Cardiac muscle cell (in vitro differentiated cells and primary cell): ENCODE measurements at regions not wholly inside any gene's neighbourhood (a gene's known extent, or its start where the extent isn't known, plus 50 kb on each side); places are given as distances from the start of the nearest gene placed in this dataset.

Source experiments
- DNase-seq, 2 donors: peaks; one replicate each; pipeline versions ENCODE4 v3.0.0 to v3.0.0-alpha.2; 2010 to 2017; ENCODE audit warnings: low read depth in 1 of 2, low spot score in 1 of 2
- H3K27ac ChIP-seq: fragments of 200-600 bp; sonication (generic); 2 replicates; pipeline ENCODE4 v1.5.1; 2016
- H3K27me3 ChIP-seq: fragments of 200-600 bp; sonication (generic); 2 replicates; pipeline ENCODE4 v1.6.0; 2016; ENCODE audit warnings: control low read depth
- H3K36me3 ChIP-seq: fragments of 200-600 bp; sonication (generic); 2 replicates; pipeline ENCODE4 v1.5.1; 2016; ENCODE audit warnings: control low read depth
- H3K4me1 ChIP-seq: fragments of 200-600 bp; sonication (generic); 2 replicates; pipeline ENCODE4 v1.8.1; 2017; ENCODE audit warnings: low read depth, mild to moderate bottlenecking, mixed run types
- H3K4me3 ChIP-seq: fragments of 200-600 bp; sonication (generic); 2 replicates; pipeline ENCODE4 v1.5.1; 2016; ENCODE audit warnings: mild to moderate bottlenecking
- H3K9me3 ChIP-seq: fragments of 200-600 bp; sonication (generic); 2 replicates; pipeline ENCODE4 v1.5.1; 2017; ENCODE audit warnings: low read depth, mild to moderate bottlenecking, control low read depth
- TF ChIP-seq, protein P1 (sequence below): IDR thresholded peaks from 2 replicates; pipeline ENCODE4 v1.5.1; 2012; ENCODE audit warnings: low read depth, mild to moderate bottlenecking, low read length

GRCh38 chr12:24467226-24467625 lies 481.7 kb downstream of the BCAT1 start:
- TF ChIP-seq, protein P1, sequence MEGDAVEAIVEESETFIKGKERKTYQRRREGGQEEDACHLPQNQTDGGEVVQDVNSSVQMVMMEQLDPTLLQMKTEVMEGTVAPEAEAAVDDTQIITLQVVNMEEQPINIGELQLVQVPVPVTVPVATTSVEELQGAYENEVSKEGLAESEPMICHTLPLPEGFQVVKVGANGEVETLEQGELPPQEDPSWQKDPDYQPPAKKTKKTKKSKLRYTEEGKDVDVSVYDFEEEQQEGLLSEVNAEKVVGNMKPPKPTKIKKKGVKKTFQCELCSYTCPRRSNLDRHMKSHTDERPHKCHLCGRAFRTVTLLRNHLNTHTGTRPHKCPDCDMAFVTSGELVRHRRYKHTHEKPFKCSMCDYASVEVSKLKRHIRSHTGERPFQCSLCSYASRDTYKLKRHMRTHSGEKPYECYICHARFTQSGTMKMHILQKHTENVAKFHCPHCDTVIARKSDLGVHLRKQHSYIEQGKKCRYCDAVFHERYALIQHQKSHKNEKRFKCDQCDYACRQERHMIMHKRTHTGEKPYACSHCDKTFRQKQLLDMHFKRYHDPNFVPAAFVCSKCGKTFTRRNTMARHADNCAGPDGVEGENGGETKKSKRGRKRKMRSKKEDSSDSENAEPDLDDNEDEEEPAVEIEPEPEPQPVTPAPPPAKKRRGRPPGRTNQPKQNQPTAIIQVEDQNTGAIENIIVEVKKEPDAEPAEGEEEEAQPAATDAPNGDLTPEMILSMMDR, result no peak
- DNase-seq, result no peak
- H3K36me3 ChIP-seq, result no peaks in the 10 kb centered on the region

GRCh38 chr12:24463375-24463774 lies 485.5 kb downstream of the BCAT1 start:
- Histone ChIP-seq H3K4me3 (no peak overlapping the region), H3K4me1 (no peaks in the 10 kb centered on the region), H3K36me3 (no peaks in the 10 kb centered on the region), H3K9me3 (no peaks in the 10 kb centered on the region), H3K27ac (no peak overlapping the region), H3K27me3 (no peaks in the 10 kb centered on the region)
- TF ChIP-seq, protein P1, result no peak
- DNase-seq, result no peak

More at GRCh38 chr12:24467226-24467625, 481.7 kb downstream of the BCAT1 start:
- H3K9me3 ChIP-seq, result no peaks in the 10 kb centered on the region
- H3K27ac ChIP-seq, result no peak overlapping the region
- no peaks in the 10 kb centered on the region for H3K27me3 ChIP-seq
- H3K4me1 ChIP-seq, result no peaks in the 10 kb centered on the region
- no peak overlapping the region for H3K4me3 ChIP-seq

DNA sequence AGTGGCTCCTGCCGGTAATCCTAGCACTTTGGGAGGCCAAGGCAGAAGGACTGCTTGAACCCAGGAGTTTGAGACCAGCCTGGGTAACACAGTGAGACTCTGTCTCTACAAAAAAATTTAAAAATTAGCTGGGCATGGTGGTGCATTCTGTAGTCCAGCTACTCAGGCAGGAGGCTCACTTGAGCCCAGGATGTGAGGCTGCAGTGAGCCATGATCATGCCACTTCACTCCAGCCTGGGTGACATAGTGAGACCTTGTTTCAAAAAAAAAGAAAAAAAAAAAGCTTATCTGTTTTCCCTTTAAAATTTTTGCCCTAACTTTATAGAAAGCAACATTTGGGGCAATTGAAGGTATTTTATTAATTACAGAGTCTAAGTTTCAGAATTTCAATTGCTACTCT lies 486.0 kb downstream of the BCAT1 start:
- no peak for DNase-seq
- no peaks in the 10 kb centered on the region for H3K4me1 ChIP-seq

DNA sequence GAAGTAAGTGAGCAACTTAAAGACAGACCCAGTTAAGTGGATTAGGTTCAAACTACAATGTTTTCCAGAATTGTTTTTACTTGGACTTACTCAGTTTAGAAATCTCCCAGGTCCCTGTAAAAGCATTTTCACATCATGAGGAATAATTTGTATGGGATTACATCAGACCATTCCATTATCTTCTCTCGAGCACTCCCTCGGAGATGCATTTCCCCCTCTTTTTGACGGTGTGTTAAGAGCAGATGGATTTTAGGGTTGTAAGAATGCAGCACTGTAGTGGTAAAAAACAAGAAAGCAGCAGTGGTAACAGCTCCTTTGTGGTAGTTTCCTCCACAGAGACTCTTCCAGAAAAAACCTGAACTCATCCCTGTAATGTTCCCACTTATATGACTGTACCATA lies 488.4 kb downstream of the BCAT1 start:
- TF ChIP-seq, protein P1, result no peak
- no peaks in the 10 kb centered on the region for H3K36me3 ChIP-seq
- no peaks in the 10 kb centered on the region for H3K4me1 ChIP-seq
- no peak overlapping the region for H3K4me3 ChIP-seq
- DNase-seq, result no peak
- no peaks in the 10 kb centered on the region for H3K9me3 ChIP-seq
- H3K27me3 ChIP-seq, result no peaks in the 10 kb centered on the region
- no peak overlapping the region for H3K27ac ChIP-seq

More for the DNA sequence above, 486.0 kb downstream of the BCAT1 start:
- TF ChIP-seq, protein P1, result no peak
- no peaks in the 10 kb centered on the region for H3K36me3 ChIP-seq
- H3K4me3 ChIP-seq, result no peak overlapping the region
- H3K27me3 ChIP-seq, result no peaks in the 10 kb centered on the region
- H3K9me3 ChIP-seq, result no peaks in the 10 kb centered on the region
- no peak overlapping the region for H3K27ac ChIP-seq

DNA sequence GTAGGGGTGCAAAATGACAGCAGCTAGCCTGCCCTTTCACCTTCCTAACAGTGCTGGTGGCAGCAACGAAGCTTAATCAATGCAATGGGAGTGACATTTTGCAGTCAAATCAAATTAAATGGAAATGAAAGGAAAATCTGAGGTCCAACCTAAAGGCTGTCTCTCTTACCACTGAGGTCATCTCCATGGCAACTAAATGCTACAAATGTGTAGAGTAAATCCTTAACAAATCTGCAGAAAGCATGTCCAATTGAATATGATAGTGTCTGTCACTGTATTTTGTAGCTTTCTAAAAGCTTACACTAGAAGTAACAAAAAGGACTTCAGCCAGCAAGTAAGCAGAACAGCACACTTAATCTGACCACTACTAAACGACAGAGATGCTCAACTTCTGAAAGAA lies 488.8 kb downstream of the BCAT1 start:
- Histone ChIP-seq H3K4me1 (no peaks in the 10 kb centered on the region), H3K36me3 (no peaks in the 10 kb centered on the region), H3K27me3 (no peaks in the 10 kb centered on the region), H3K27ac (no peak overlapping the region), H3K4me3 (no peak overlapping the region), H3K9me3 (no peaks in the 10 kb centered on the region)
- TF ChIP-seq, protein P1, result no peak
- DNase-seq, result no peak

- Histone ChIP-seq H3K4me3 (no peak overlapping the region), H3K9me3 (no peaks in the 10 kb centered on the region), H3K36me3 (no peaks in the 10 kb centered on the region), H3K27me3 (no peaks in the 10 kb centered on the region), H3K4me1 (no peaks in the 10 kb centered on the region), H3K27ac (no peak overlapping the region)
- DNase-seq, result no peak
- TF ChIP-seq, protein P1, result no peak
These were observed 493.1 kb downstream of the BCAT1 start for GRCh38 chr12:24455811-24456210.
